Keratinocyte (primary cell): ENCODE measurements at regions not wholly inside any gene's neighbourhood (a gene's known extent, or its start where the extent isn't known, plus 50 kb on each side); places are given as distances from the start of the nearest gene placed in this dataset.

Experiments
- DNase-seq: peaks from one replicate; pipeline ENCODE4 v3.0.0-alpha.2; 2011; ENCODE audit warnings: low read depth, missing footprints, low spot score
- FAIRE-seq: peaks from 2 replicates; lab custom pipeline; 2011; peaks lifted over from hg19 to GRCh38; lab: Jason Lieb, UNC
- H2AFZ ChIP-seq: 2 replicates; pipeline ENCODE4 v1.6.0; 2012; ENCODE audit warnings: low read length, control low read depth, inconsistent platforms; ENCODE audit not compliant: control insufficient read depth
- H3K27ac ChIP-seq: 2 replicates; pipeline ENCODE4 v1.5.1; 2011; ENCODE audit warnings: low read length; ENCODE audit not compliant: control insufficient read depth, insufficient read depth
- H3K27me3 ChIP-seq: 3 replicates; pipeline ENCODE4 v1.6.0; 2011; ENCODE audit warnings: low read length; ENCODE audit not compliant: control insufficient read depth, insufficient read depth; ENCODE audit errors: extremely low read depth
- H3K36me3 ChIP-seq, 2 experiments: 2 replicates in 1 of 2; 3 replicates in 1 of 2; pipeline ENCODE4 v1.5.1; 2011; ENCODE audit warnings: low read length in 2 of 2, mild to moderate bottlenecking in 1 of 2; ENCODE audit not compliant: control insufficient read depth in 2 of 2, insufficient read depth in 2 of 2; ENCODE audit errors: extremely low read depth in 1 of 2
- H3K4me1 ChIP-seq: 3 replicates; pipeline ENCODE4 v1.5.1; 2011; ENCODE audit warnings: low read length; ENCODE audit not compliant: control insufficient read depth, insufficient read depth; ENCODE audit errors: extremely low read depth
- H3K4me2 ChIP-seq: 3 replicates; pipeline ENCODE4 v1.6.0; 2011; ENCODE audit warnings: low read depth, low read length; ENCODE audit not compliant: control insufficient read depth, insufficient read depth; ENCODE audit errors: extremely low read depth
- H3K4me3 ChIP-seq, 3 experiments: fragments of 200-600 bp in 1 of 3; sonication (generic) in 1 of 3; 2 replicates in 2 of 3; 3 replicates in 1 of 3; pipeline ENCODE4 v1.5.1; 2011 to 2016; ENCODE audit warnings: low read length in 3 of 3, mild to moderate bottlenecking in 3 of 3, control low read depth in 2 of 3, inconsistent platforms in 1 of 3, low read depth in 1 of 3, mixed read lengths in 1 of 3, mixed run types in 1 of 3, moderate library complexity in 1 of 3; ENCODE audit not compliant: control insufficient read depth in 2 of 3, insufficient read depth in 2 of 3; ENCODE audit errors: extremely low read depth in 1 of 3
- H3K79me2 ChIP-seq: 2 replicates; pipeline ENCODE4 v1.6.0; 2012; ENCODE audit warnings: low read length; ENCODE audit not compliant: control insufficient read depth, insufficient read depth
- H3K9ac ChIP-seq: 3 replicates; pipeline ENCODE4 v1.6.0; 2011; ENCODE audit warnings: low read length; ENCODE audit not compliant: control insufficient read depth, insufficient read depth; ENCODE audit errors: extremely low read depth
- H3K9me1 ChIP-seq: 3 replicates; pipeline ENCODE4 v1.6.0; 2011; ENCODE audit warnings: low read length; ENCODE audit not compliant: control insufficient read depth, insufficient read depth; ENCODE audit errors: extremely low read depth
- H3K9me3 ChIP-seq: 2 replicates; pipeline ENCODE4 v1.5.1; 2012; ENCODE audit warnings: low read depth, low read length; ENCODE audit not compliant: control insufficient read depth
- H4K20me1 ChIP-seq: 3 replicates; pipeline ENCODE4 v1.6.0; 2011; ENCODE audit warnings: low read length; ENCODE audit not compliant: control insufficient read depth, insufficient read depth; ENCODE audit errors: extremely low read depth
- EZH2 ChIP-seq: IDR thresholded peaks from one replicate; pipeline ENCODE4 v1.6.1; 2012; ENCODE audit warnings: inconsistent platforms, mild to moderate bottlenecking, low read length, moderate library complexity
- dilution Hi-C: fragments of 300-500 bp; cut with MboI; formaldehyde crosslinking; loops from one replicate; pipeline ENCODE4 v1.7.0; 2020; ENCODE audit warnings: low sequenced_read_pairs; ENCODE audit not compliant: extremely low pct_ligation_motif_present
- TF ChIP-seq, protein P1 (sequence below), 3 experiments: IDR thresholded peaks in 1 of 3; conservative IDR thresholded peaks in 1 of 3; optimal IDR thresholded peaks in 1 of 3; 2 replicates in 2 of 3; 3 replicates in 1 of 3; pipeline versions ENCODE3 to v1.5.1; 2011; ENCODE audit warnings: low read length in 3 of 3, mild to moderate bottlenecking in 3 of 3, moderate library complexity in 2 of 3, control low read depth in 1 of 3, inconsistent platforms in 1 of 3; ENCODE audit not compliant: insufficient read depth in 2 of 3; ENCODE audit errors: extremely low read depth in 1 of 3

DNA sequence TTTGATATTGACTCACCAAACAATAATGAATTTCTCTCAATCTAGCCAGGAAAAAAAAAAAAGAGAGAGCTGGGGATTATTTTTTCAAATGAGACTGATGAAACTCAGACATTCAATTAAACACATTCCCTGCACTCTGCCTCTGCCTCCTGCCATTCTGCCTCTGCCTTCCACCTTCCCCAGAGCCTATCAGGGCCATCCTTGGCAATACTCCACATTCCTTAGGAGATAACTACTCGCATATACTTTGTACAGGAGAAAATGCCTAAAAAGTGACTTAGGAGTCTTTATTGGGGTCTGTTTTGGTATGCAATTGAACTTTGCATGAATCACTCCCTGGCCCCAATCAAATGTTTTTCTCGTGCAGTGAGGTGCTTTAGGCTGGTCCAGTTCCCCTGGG lies 246.6 kb upstream of the PLET1 start:
- Histone ChIP-seq H4K20me1 (no peaks in the 10 kb centered on the region), H3K4me1 (no peaks in the 10 kb centered on the region), H3K36me3 (no peaks in the 10 kb centered on the region), H3K9me1 (no peaks in the 10 kb centered on the region), H3K9me3 (no peaks in the 10 kb centered on the region), H3K27ac (no peak overlapping the region), H2AFZ (no peak overlapping the region), H3K79me2 (no peaks in the 10 kb centered on the region), H3K4me2 (no peak overlapping the region), H3K4me3 (no peak overlapping the region), H3K9ac (no peak overlapping the region), H3K27me3 (no peaks in the 10 kb centered on the region)
- DNase-seq (no peak), FAIRE-seq (no peak)
- dilution Hi-C loops, result no loop called here
- TF ChIP-seq, protein P1, sequence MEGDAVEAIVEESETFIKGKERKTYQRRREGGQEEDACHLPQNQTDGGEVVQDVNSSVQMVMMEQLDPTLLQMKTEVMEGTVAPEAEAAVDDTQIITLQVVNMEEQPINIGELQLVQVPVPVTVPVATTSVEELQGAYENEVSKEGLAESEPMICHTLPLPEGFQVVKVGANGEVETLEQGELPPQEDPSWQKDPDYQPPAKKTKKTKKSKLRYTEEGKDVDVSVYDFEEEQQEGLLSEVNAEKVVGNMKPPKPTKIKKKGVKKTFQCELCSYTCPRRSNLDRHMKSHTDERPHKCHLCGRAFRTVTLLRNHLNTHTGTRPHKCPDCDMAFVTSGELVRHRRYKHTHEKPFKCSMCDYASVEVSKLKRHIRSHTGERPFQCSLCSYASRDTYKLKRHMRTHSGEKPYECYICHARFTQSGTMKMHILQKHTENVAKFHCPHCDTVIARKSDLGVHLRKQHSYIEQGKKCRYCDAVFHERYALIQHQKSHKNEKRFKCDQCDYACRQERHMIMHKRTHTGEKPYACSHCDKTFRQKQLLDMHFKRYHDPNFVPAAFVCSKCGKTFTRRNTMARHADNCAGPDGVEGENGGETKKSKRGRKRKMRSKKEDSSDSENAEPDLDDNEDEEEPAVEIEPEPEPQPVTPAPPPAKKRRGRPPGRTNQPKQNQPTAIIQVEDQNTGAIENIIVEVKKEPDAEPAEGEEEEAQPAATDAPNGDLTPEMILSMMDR (optimal IDR thresholded peaks at IDR 0.05 in 1 of 3, IDR thresholded peaks at IDR 0.05 in 1 of 3, conservative IDR thresholded peaks at IDR 0.05 in 1 of 3; ENCODE audit: extremely low read depth in 1 of 3, insufficient read depth in 2 of 3, low read length in 3 of 3), result no peak
- no peak for TF ChIP-seq EZH2

DNA sequence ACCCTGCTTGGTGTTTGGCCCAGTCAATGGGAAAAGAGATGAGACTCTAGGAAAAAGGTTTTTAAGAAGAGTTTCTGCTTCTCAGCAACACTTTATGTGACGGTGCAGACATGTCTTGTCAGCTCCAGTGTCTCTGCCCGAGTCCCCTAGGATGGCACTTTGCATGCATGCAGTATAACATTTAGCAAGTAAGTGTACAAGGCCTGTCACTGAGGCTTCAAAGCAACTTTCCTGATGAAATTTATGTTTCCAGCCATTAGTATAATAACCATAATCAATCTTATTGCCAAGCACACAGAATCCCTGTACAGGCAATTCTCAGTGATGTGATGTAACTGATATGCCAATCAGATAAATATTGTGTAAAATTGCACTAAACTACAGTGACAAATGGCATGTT lies 248.1 kb upstream of the PLET1 start:
- Histone ChIP-seq H4K20me1 (no peaks in the 10 kb centered on the region), H3K9me1 (no peaks in the 10 kb centered on the region), H3K27ac (no peak overlapping the region), H3K4me1 (no peaks in the 10 kb centered on the region), H3K36me3 (no peaks in the 10 kb centered on the region), H3K27me3 (no peaks in the 10 kb centered on the region), H3K4me2 (no peak overlapping the region), H3K79me2 (no peaks in the 10 kb centered on the region), H3K9ac (no peak overlapping the region), H3K4me3 (no peak overlapping the region), H3K9me3 (no peaks in the 10 kb centered on the region), H2AFZ (no peak overlapping the region)
- DNase-seq (no peak), FAIRE-seq (no peak)
- no peak for TF ChIP-seq EZH2
- TF ChIP-seq, protein P1 (optimal IDR thresholded peaks at IDR 0.05 in 1 of 3, IDR thresholded peaks at IDR 0.05 in 1 of 3, conservative IDR thresholded peaks at IDR 0.05 in 1 of 3; ENCODE audit: extremely low read depth in 1 of 3, insufficient read depth in 2 of 3, low read length in 3 of 3), result no peak
- dilution Hi-C loops, result no loop called here
